Neural crest cell (in vitro differentiated cells): ENCODE measurements at regions not wholly inside any gene's neighbourhood (a gene's known extent, or its start where the extent isn't known, plus 50 kb on each side); places are given as distances from the start of the nearest gene placed in this dataset.

Experiments
- DNase-seq: peaks from one replicate; pipeline ENCODE4 v3.0.0; 2021; ENCODE audit warnings: low read depth, mixed read lengths, low spot score
- H3K27ac Mint-ChIP-seq: one replicate; pipeline ENCODE4 v1.8.0; 2021; ENCODE audit warnings: mild to moderate bottlenecking, mixed read lengths; ENCODE audit not compliant: unreplicated experiment
- H3K27me3 Mint-ChIP-seq: 2 replicates; pipeline ENCODE4 v1.8.0; 2021; ENCODE audit warnings: low read depth, mild to moderate bottlenecking, mixed read lengths
- H3K36me3 Mint-ChIP-seq: 2 replicates; pipeline ENCODE4 v1.8.0; 2021; ENCODE audit warnings: low read depth, mild to moderate bottlenecking, mixed read lengths
- H3K4me1 Mint-ChIP-seq: 2 replicates; pipeline ENCODE4 v1.8.0; 2021; ENCODE audit warnings: mixed read lengths
- H3K4me3 Mint-ChIP-seq: one replicate; pipeline ENCODE4 v1.8.0; 2021; ENCODE audit warnings: mild to moderate bottlenecking, mixed read lengths
- H3K9me3 Mint-ChIP-seq: 2 replicates; pipeline ENCODE4 v1.8.0; 2021; ENCODE audit warnings: mixed read lengths
- TF ChIP-seq, protein P1 (sequence below): fragments of 200-600 bp; sonication (generic); conservative IDR thresholded peaks from 2 replicates; pipeline ENCODE4 v1.5.0; 2021; ENCODE audit warnings: antibody characterized with exemption, mild to moderate bottlenecking

DNA sequence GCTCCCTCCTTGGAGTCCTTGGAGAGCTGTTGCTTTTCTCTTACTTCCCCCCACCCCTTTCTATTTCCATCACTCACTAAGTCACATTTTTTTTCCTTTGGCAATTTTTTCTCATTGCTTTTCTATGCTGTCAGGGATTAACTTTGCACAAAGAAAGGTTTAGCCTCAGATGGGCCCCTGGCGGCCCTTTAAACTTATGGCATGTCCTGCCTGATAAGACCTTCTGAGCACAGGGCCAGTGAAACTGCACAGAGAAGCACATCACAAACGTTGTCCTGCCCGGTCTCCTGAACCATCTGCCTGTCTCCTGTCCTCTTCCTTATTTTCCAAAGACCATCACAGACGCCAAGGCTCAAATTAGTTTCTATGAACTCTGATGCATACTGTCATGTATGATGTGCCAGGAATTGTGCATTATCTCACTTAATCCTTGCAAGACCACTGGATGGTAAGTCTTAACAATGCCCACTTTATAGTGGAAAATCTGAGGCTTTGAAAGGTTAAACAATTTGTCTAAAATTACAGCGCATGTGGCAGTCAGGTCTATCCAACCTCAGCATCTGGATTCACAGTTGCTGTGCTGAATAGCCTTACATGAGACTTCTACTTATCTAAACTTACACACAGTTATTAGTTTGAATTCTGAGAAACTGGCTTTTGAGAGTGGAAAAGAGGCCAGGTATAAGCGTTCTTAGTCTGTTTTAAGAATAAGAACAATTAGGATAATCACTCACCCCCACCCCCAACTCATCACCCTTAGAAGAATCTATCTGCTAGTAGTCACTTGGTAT is 648.1 kb downstream of the NTRK3 start:
- Mint-ChIP-seq H3K4me1 (no peaks in the 10 kb centered on the region), H3K27ac (no peak overlapping the region), H3K9me3 (no peaks in the 10 kb centered on the region), H3K36me3 (no peaks in the 10 kb centered on the region), H3K27me3 (peaks cover 2% of the 10 kb centered on the region), H3K4me3 (no peak overlapping the region)
- DNase-seq: no peak
- TF ChIP-seq, protein P1, sequence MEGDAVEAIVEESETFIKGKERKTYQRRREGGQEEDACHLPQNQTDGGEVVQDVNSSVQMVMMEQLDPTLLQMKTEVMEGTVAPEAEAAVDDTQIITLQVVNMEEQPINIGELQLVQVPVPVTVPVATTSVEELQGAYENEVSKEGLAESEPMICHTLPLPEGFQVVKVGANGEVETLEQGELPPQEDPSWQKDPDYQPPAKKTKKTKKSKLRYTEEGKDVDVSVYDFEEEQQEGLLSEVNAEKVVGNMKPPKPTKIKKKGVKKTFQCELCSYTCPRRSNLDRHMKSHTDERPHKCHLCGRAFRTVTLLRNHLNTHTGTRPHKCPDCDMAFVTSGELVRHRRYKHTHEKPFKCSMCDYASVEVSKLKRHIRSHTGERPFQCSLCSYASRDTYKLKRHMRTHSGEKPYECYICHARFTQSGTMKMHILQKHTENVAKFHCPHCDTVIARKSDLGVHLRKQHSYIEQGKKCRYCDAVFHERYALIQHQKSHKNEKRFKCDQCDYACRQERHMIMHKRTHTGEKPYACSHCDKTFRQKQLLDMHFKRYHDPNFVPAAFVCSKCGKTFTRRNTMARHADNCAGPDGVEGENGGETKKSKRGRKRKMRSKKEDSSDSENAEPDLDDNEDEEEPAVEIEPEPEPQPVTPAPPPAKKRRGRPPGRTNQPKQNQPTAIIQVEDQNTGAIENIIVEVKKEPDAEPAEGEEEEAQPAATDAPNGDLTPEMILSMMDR: no peak

DNA sequence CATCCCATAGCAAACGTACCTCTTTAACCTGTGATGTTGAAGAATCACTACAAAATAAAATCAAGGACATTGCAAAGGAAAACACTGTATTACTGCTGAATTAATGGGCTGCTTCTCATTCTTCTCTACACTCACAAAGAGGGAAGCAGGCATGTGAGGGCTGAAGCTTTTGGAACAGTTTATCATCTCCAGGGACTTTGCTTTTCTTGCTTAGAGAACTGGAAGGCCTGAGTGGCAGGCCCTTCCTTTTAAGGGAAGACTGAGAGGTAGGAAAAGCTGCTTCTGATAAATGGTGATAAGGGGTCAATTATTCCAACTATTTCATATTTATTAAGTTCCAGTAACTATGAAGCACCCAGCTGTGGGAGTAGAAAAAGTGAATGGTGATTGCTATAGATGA is 649.6 kb downstream of the NTRK3 start:
- no peaks in the 10 kb centered on the region for H3K36me3 Mint-ChIP-seq
- H3K27me3 Mint-ChIP-seq: no peaks in the 10 kb centered on the region
- H3K4me3 Mint-ChIP-seq: no peak overlapping the region

GRCh38 chr15:87604857-87605446 is 651.6 kb downstream of the NTRK3 start:
- H3K27me3 Mint-ChIP-seq: no peaks in the 10 kb centered on the region
- DNase-seq: peak; percentile 34
- H3K4me3 Mint-ChIP-seq: no peak overlapping the region
- TF ChIP-seq, protein P1: peak; percentile 70
- no peaks in the 10 kb centered on the region for H3K36me3 Mint-ChIP-seq
- H3K9me3 Mint-ChIP-seq: no peaks in the 10 kb centered on the region
- no peak overlapping the region for H3K27ac Mint-ChIP-seq
- H3K4me1 Mint-ChIP-seq: no peaks in the 10 kb centered on the region

More for the DNA sequence above, 649.6 kb downstream of the NTRK3 start:
- Mint-ChIP-seq H3K4me1 (no peaks in the 10 kb centered on the region), H3K27ac (no peak overlapping the region), H3K9me3 (no peaks in the 10 kb centered on the region)
- DNase-seq: no peak
- TF ChIP-seq, protein P1: no peak

GRCh38 chr15:87602371-87602770 is 654.2 kb downstream of the NTRK3 start:
- Mint-ChIP-seq H3K4me3 (no peak overlapping the region), H3K4me1 (no peaks in the 10 kb centered on the region), H3K27ac (no peak overlapping the region), H3K9me3 (peaks cover 3% of the 10 kb centered on the region), H3K27me3 (no peaks in the 10 kb centered on the region), H3K36me3 (no peaks in the 10 kb centered on the region)
- DNase-seq: no peak
- TF ChIP-seq, protein P1: no peak

- Mint-ChIP-seq H3K9me3 (peaks cover 3% of the 10 kb centered on the region), H3K27me3 (no peaks in the 10 kb centered on the region), H3K4me3 (no peak overlapping the region), H3K27ac (no peak overlapping the region), H3K36me3 (no peaks in the 10 kb centered on the region), H3K4me1 (no peaks in the 10 kb centered on the region)
- TF ChIP-seq, protein P1: no peak
- DNase-seq: no peak
Measured at GRCh38 chr15:87599616-87600015, 656.9 kb downstream of the NTRK3 start.
